Endothelial cell (in vitro differentiated cells): ENCODE measurements at regions not wholly inside any gene's neighbourhood (a gene's known extent, or its start where the extent isn't known, plus 50 kb on each side); places are given as distances from the start of the nearest gene placed in this dataset.
A peak's percentile ranks its signal among the peaks of the same experiment; 100 is the strongest.

Source experiments
- DNase-seq: peaks from one replicate; pipeline ENCODE4 v3.0.0; 2021; ENCODE audit warnings: low spot score
- H3K27ac Mint-ChIP-seq: one replicate; pipeline ENCODE4 v1.8.0; 2021; ENCODE audit warnings: mixed read lengths, inconsistent platforms; ENCODE audit not compliant: unreplicated experiment
- H3K27me3 Mint-ChIP-seq: one replicate; pipeline ENCODE4 v1.8.0; 2021; ENCODE audit warnings: mild to moderate bottlenecking, moderate library complexity, mixed read lengths, inconsistent platforms; ENCODE audit not compliant: unreplicated experiment
- H3K36me3 Mint-ChIP-seq: one replicate; pipeline ENCODE4 v1.8.0; 2021; ENCODE audit warnings: mild to moderate bottlenecking, low read depth, mixed read lengths, inconsistent platforms; ENCODE audit not compliant: unreplicated experiment
- H3K4me1 Mint-ChIP-seq: one replicate; pipeline ENCODE4 v1.8.0; 2021; ENCODE audit warnings: mild to moderate bottlenecking, mixed read lengths, inconsistent platforms; ENCODE audit not compliant: unreplicated experiment
- H3K4me3 Mint-ChIP-seq: one replicate; pipeline ENCODE4 v1.8.0; 2021; ENCODE audit warnings: mild to moderate bottlenecking, mixed read lengths, inconsistent platforms; ENCODE audit not compliant: unreplicated experiment
- H3K9me3 Mint-ChIP-seq: one replicate; pipeline ENCODE4 v1.8.0; 2021; ENCODE audit warnings: mixed read lengths, inconsistent platforms; ENCODE audit not compliant: unreplicated experiment
- CTCF ChIP-seq: fragments of 200-600 bp; sonication (generic); IDR thresholded peaks from one replicate; pipeline ENCODE4 v1.5.0; 2021; ENCODE audit warnings: antibody characterized with exemption; ENCODE audit not compliant: unreplicated experiment

- H3K4me3 Mint-ChIP-seq: no peak overlapping the region
- DNase-seq: no peak
- no peak for TF ChIP-seq CTCF
- no peaks in the 10 kb centered on the region for H3K9me3 Mint-ChIP-seq
- H3K27me3 Mint-ChIP-seq: peaks cover 3% of the 10 kb centered on the region
- H3K36me3 Mint-ChIP-seq: no peaks in the 10 kb centered on the region
- H3K4me1 Mint-ChIP-seq: peaks cover 19% of the 10 kb centered on the region
- no peak overlapping the region for H3K27ac Mint-ChIP-seq
Measured at GRCh38 chr16:66035096-66035495, 331.4 kb upstream of the CDH5 start.

GRCh38 chr16:66032841-66033240, 333.6 kb upstream of the CDH5 start:
- Mint-ChIP-seq H3K4me1 (peaks cover 12% of the 10 kb centered on the region), H3K36me3 (no peaks in the 10 kb centered on the region), H3K27ac (no peak overlapping the region), H3K9me3 (no peaks in the 10 kb centered on the region), H3K27me3 (no peaks in the 10 kb centered on the region), H3K4me3 (no peak overlapping the region)
- no peak for DNase-seq
- TF ChIP-seq CTCF: no peak

- Mint-ChIP-seq H3K27ac (no peak overlapping the region), H3K9me3 (no peaks in the 10 kb centered on the region), H3K4me3 (no peak overlapping the region), H3K4me1 (peaks cover 5% of the 10 kb centered on the region), H3K36me3 (peaks cover under 1% of the 10 kb centered on the region), H3K27me3 (no peaks in the 10 kb centered on the region)
- TF ChIP-seq CTCF: no peak
- no peak for DNase-seq
Measured at GRCh38 chr16:66030036-66030435, 336.5 kb upstream of the CDH5 start.

GRCh38 chr16:66028510-66029216, 337.8 kb upstream of the CDH5 start:
- Mint-ChIP-seq H3K27ac (peak overlapping the region; percentile 16), H3K36me3 (peaks cover 7% of the 10 kb centered on the region), H3K9me3 (peaks cover 12% of the 10 kb centered on the region), H3K4me3 (no peak overlapping the region), H3K4me1 (peaks cover 5% of the 10 kb centered on the region), H3K27me3 (peaks cover 4% of the 10 kb centered on the region)
- TF ChIP-seq CTCF: no peak
- no peak for DNase-seq

- H3K36me3 Mint-ChIP-seq: peaks cover 7% of the 10 kb centered on the region
- TF ChIP-seq CTCF: no peak
- peaks cover 4% of the 10 kb centered on the region for H3K27me3 Mint-ChIP-seq
- DNase-seq: no peak
- no peak overlapping the region for H3K27ac Mint-ChIP-seq
- H3K9me3 Mint-ChIP-seq: peaks cover 16% of the 10 kb centered on the region
- no peak overlapping the region for H3K4me3 Mint-ChIP-seq
- H3K4me1 Mint-ChIP-seq: peaks cover 5% of the 10 kb centered on the region
Measured at GRCh38 chr16:66026787-66027330, 339.6 kb upstream of the CDH5 start.
